ENCODE measurements at regions not wholly inside any gene's neighbourhood (a gene's known extent, or its start where the extent isn't known, plus 50 kb on each side); places are given as distances from the start of the nearest gene placed in this dataset.
"Not testable (repeated sequence)": the region's sequence is repeated elsewhere in the genome, so short reads cannot be mapped to it uniquely, and the experiment has no call there.

DNA sequence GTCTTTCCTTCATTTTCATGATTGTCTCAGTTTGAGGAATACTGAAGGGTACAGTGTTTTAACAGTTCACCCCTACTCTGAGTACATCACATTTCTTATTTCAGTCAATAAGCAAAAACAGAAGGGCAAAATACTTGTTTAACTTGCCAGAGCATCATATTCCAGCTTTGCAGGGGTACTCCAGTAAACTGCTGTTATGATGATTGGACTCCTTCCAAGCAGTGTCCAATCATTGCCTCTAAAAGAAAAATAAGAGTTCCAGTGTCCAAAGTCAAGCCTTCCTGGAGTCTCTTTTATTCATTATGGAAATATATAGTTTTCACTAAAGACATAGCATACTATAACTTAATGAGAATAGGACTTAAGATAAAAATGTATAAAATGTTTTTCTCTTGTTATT lies 105.1 kb downstream of the FANCF start:
- DNase-seq: no peak
- H3K4me1 ChIP-seq (ENCODE audit: insufficient read depth, low read length): no peaks in the 10 kb centered on the region
- Mint-ChIP-seq H3K4me1 (ENCODE audit: low read depth) (no peaks in the 10 kb centered on the region), H3K36me3 (ENCODE audit: low read depth) (no peaks in the 10 kb centered on the region), H3K27ac (no peak overlapping the region), H3K9me3 (no peaks in the 10 kb centered on the region), H3K27me3 (peaks cover 5% of the 10 kb centered on the region), H3K4me3 (no peak overlapping the region)
- H3K27me3 ChIP-seq (ENCODE audit: control insufficient read depth in 1 of 2, insufficient read depth in 2 of 2, low read length in 2 of 2): no peaks in the 10 kb centered on the region
- TF ChIP-seq, protein P1, sequence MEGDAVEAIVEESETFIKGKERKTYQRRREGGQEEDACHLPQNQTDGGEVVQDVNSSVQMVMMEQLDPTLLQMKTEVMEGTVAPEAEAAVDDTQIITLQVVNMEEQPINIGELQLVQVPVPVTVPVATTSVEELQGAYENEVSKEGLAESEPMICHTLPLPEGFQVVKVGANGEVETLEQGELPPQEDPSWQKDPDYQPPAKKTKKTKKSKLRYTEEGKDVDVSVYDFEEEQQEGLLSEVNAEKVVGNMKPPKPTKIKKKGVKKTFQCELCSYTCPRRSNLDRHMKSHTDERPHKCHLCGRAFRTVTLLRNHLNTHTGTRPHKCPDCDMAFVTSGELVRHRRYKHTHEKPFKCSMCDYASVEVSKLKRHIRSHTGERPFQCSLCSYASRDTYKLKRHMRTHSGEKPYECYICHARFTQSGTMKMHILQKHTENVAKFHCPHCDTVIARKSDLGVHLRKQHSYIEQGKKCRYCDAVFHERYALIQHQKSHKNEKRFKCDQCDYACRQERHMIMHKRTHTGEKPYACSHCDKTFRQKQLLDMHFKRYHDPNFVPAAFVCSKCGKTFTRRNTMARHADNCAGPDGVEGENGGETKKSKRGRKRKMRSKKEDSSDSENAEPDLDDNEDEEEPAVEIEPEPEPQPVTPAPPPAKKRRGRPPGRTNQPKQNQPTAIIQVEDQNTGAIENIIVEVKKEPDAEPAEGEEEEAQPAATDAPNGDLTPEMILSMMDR (IDR thresholded peaks at IDR 0.05): no peak
- intact Hi-C loops (cut with DNase I, micrococcal nuclease): no loop called here
- no peaks in the 10 kb centered on the region for H3K9me3 ChIP-seq (ENCODE audit: control insufficient read depth in 1 of 2, insufficient read depth in 1 of 2, low read length in 2 of 2)
- POLR2A ChIA-PET: no interaction called here
- CTCF ChIA-PET: no interaction called here
- no peak overlapping the region for H3K4me3 ChIP-seq (ENCODE audit: low read length)
- no peaks in the 10 kb centered on the region for H3K36me3 ChIP-seq (ENCODE audit: insufficient read depth, low read length)
- no peak overlapping the region for H3K27ac ChIP-seq (ENCODE audit: low read depth in 1 of 2, low read length in 2 of 2)
- ATAC-seq (ENCODE audit: poor library complexity): no peak

DNA sequence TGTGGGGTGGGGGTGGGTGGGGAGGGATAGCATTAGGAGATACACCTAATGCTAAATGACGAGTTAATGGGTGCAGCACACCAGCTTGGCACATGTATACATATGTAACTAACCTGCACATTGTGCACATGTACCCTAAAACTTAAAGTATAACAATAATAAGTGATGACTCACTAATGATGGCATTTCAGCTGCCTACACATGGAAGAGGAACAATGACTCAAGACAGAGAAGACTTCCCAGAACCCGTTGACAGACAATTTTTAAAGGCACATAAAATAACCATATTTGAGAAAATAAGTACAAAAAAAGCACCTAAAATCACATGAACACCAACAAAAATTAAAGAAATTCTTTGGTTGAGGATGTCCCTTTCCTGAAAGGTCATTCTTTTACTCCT lies 107.3 kb downstream of the FANCF start:
- H3K4me1 Mint-ChIP-seq (ENCODE audit: low read depth); H3K4me1 ChIP-seq (ENCODE audit: insufficient read depth, low read length); H3K36me3 Mint-ChIP-seq (ENCODE audit: low read depth); H3K27ac ChIP-seq (ENCODE audit: low read depth in 1 of 2, low read length in 2 of 2); H3K27ac Mint-ChIP-seq; H3K4me3 Mint-ChIP-seq; H3K9me3 ChIP-seq (ENCODE audit: control insufficient read depth in 1 of 2, insufficient read depth in 1 of 2, low read length in 2 of 2); H3K27me3 ChIP-seq (ENCODE audit: control insufficient read depth in 1 of 2, insufficient read depth in 2 of 2, low read length in 2 of 2); POLR2A ChIA-PET; DNase-seq; H3K4me3 ChIP-seq (ENCODE audit: low read length); ATAC-seq (ENCODE audit: poor library complexity); H3K9me3 Mint-ChIP-seq; CTCF ChIA-PET; H3K36me3 ChIP-seq (ENCODE audit: insufficient read depth, low read length); intact Hi-C loops (cut with DNase I, micrococcal nuclease): not testable (repeated sequence)
- H3K27me3 Mint-ChIP-seq: peaks cover 15% of the 10 kb centered on the region

DNA sequence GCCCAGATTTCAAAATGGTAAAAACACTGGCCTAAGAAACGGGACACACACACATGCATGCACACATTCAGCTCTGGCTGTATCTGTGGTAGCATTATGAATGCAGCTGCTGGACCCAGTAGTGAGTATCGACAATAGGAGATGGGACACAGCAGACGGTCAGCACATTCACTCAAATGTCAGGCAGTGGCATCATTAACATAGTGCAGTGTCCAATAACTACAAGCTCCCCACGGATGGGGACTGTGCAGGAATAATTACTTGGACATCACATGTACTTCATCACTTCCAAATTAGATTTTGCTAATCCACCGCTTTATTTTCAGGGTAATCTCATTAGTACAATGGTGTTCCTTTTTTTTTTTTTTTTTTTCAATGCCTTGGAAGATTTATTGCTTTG lies 109.5 kb downstream of the FANCF start:
- Mint-ChIP-seq H3K27me3 (peaks cover 27% of the 10 kb centered on the region), H3K27ac (no peak overlapping the region), H3K4me3 (no peak overlapping the region), H3K36me3 (ENCODE audit: low read depth) (no peaks in the 10 kb centered on the region), H3K9me3 (no peaks in the 10 kb centered on the region), H3K4me1 (ENCODE audit: low read depth) (no peaks in the 10 kb centered on the region)
- H3K27me3 ChIP-seq (ENCODE audit: control insufficient read depth in 1 of 2, insufficient read depth in 2 of 2, low read length in 2 of 2): peaks cover 0 to 5% of the 10 kb centered on the region in 2 experiments
- H3K4me1 ChIP-seq (ENCODE audit: insufficient read depth, low read length): no peaks in the 10 kb centered on the region
- no peaks in the 10 kb centered on the region for H3K9me3 ChIP-seq (ENCODE audit: control insufficient read depth in 1 of 2, insufficient read depth in 1 of 2, low read length in 2 of 2)
- no peak for ATAC-seq (ENCODE audit: poor library complexity)
- no peaks in the 10 kb centered on the region for H3K36me3 ChIP-seq (ENCODE audit: insufficient read depth, low read length)
- TF ChIP-seq, protein P1 (IDR thresholded peaks at IDR 0.05): no peak
- ChIA-PET CTCF (no interaction called here), POLR2A (no interaction called here)
- H3K4me3 ChIP-seq (ENCODE audit: low read length): no peak overlapping the region
- DNase-seq: no peak
- intact Hi-C loops (cut with DNase I, micrococcal nuclease): no loop called here
- H3K27ac ChIP-seq (ENCODE audit: low read depth in 1 of 2, low read length in 2 of 2): no peak overlapping the region

DNA sequence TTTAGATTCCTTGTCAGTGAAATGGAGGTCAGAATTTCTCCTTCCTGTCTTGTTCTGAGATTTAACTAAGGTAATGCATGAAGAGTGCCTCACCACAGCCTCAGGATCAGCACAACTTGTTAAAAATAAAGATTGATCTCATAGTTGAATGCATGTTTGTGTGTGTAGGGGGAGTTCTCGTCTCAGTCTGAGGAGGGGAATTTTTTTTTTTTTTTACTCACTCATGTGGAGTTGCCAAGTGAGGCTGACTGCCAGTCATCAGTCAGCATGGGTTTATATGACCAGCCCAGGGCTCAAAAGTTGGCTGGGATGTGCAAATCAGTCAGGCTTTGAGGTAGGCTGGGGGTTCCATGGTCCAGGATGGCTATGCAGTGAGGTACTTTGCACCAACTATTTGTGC lies 113.2 kb downstream of the FANCF start:
- H3K9me3 Mint-ChIP-seq: no peaks in the 10 kb centered on the region
- H3K27ac Mint-ChIP-seq: no peak overlapping the region
- H3K4me1 ChIP-seq (ENCODE audit: insufficient read depth, low read length): no peaks in the 10 kb centered on the region
- ChIA-PET CTCF (no interaction called here), POLR2A (no interaction called here)
- H3K4me1 Mint-ChIP-seq (ENCODE audit: low read depth): no peaks in the 10 kb centered on the region
- peaks cover 42% of the 10 kb centered on the region for H3K27me3 Mint-ChIP-seq
- no peak overlapping the region for H3K4me3 Mint-ChIP-seq
- no peaks in the 10 kb centered on the region for H3K9me3 ChIP-seq (ENCODE audit: control insufficient read depth in 1 of 2, insufficient read depth in 1 of 2, low read length in 2 of 2)
- H3K36me3 Mint-ChIP-seq (ENCODE audit: low read depth): no peaks in the 10 kb centered on the region
- H3K36me3 ChIP-seq (ENCODE audit: insufficient read depth, low read length): no peaks in the 10 kb centered on the region
- DNase-seq (no peak), ATAC-seq (ENCODE audit: poor library complexity) (no peak)
- H3K27me3 ChIP-seq (ENCODE audit: control insufficient read depth in 1 of 2, insufficient read depth in 2 of 2, low read length in 2 of 2): peaks cover 0 to 5% of the 10 kb centered on the region in 2 experiments
- TF ChIP-seq, protein P1 (IDR thresholded peaks at IDR 0.05): no peak
- H3K4me3 ChIP-seq (ENCODE audit: low read length): no peak overlapping the region
- no peak overlapping the region for H3K27ac ChIP-seq (ENCODE audit: low read depth in 1 of 2, low read length in 2 of 2)
- intact Hi-C loops (cut with DNase I, micrococcal nuclease): no loop called here

All from CD4-positive, alpha-beta T cell (primary cell).